Bronchial epithelial cell (primary cell): ENCODE measurements at regions not wholly inside any gene's neighbourhood (a gene's known extent, or its start where the extent isn't known, plus 50 kb on each side); places are given as distances from the start of the nearest gene placed in this dataset.

ENCODE experiments used
- DNase-seq: peaks from one replicate; pipeline ENCODE4 v3.0.0-alpha.2; 2010; ENCODE audit warnings: low read depth
- FAIRE-seq: peaks from 2 replicates; lab custom pipeline; 2011; peaks lifted over from hg19 to GRCh38; lab: Jason Lieb, UNC
- H3K27me3 ChIP-seq: 2 replicates; pipeline ENCODE4 v1.5.1; 2011; ENCODE audit warnings: low read length; ENCODE audit not compliant: control insufficient read depth, insufficient read depth
- H3K36me3 ChIP-seq: 2 replicates; pipeline ENCODE4 v1.5.1; 2011; ENCODE audit warnings: low read length; ENCODE audit not compliant: control insufficient read depth, insufficient read depth
- H3K4me3 ChIP-seq: 2 replicates; pipeline ENCODE4 v1.5.1; 2011; ENCODE audit warnings: mild to moderate bottlenecking, low read depth, low read length, control low read depth
- CTCF ChIP-seq: IDR thresholded peaks from 2 replicates; pipeline ENCODE4 v1.5.1; 2011; ENCODE audit warnings: mild to moderate bottlenecking, moderate library complexity, low read length, control low read depth, inconsistent platforms; ENCODE audit not compliant: insufficient read depth, severe bottlenecking

GRCh38 chr21:15964236-15964855 is 234.6 kb downstream of the USP25 start:
- no peaks in the 10 kb centered on the region for H3K27me3 ChIP-seq
- no peak for TF ChIP-seq CTCF
- DNase-seq (peak; percentile 77), FAIRE-seq (no peak)
- no peak overlapping the region for H3K4me3 ChIP-seq
- no peaks in the 10 kb centered on the region for H3K36me3 ChIP-seq

- Histone ChIP-seq H3K4me3 (no peak overlapping the region), H3K27me3 (no peaks in the 10 kb centered on the region), H3K36me3 (no peaks in the 10 kb centered on the region)
- TF ChIP-seq CTCF: no peak
- no peak for FAIRE-seq
- DNase-seq: no peak
Observed at GRCh38 chr21:15966231-15966630, 236.4 kb downstream of the USP25 start.

GRCh38 chr21:15966651-15967050 is 236.9 kb downstream of the USP25 start:
- no peak for FAIRE-seq

GRCh38 chr21:15967661-15968060 is 237.9 kb downstream of the USP25 start:
- FAIRE-seq (no peak), DNase-seq (peak; percentile 45)
- H3K27me3 ChIP-seq: no peaks in the 10 kb centered on the region
- TF ChIP-seq CTCF: no peak
- H3K36me3 ChIP-seq: no peaks in the 10 kb centered on the region
- no peak overlapping the region for H3K4me3 ChIP-seq

More at GRCh38 chr21:15966651-15967050, 236.9 kb downstream of the USP25 start:
- no peak for DNase-seq
- Histone ChIP-seq H3K4me3 (no peak overlapping the region), H3K36me3 (no peaks in the 10 kb centered on the region), H3K27me3 (no peaks in the 10 kb centered on the region)
- TF ChIP-seq CTCF: no peak

GRCh38 chr21:15968776-15969310 is 239.1 kb downstream of the USP25 start:
- no peak for TF ChIP-seq CTCF
- DNase-seq (no peak), FAIRE-seq (no peak)
- H3K27me3 ChIP-seq: no peaks in the 10 kb centered on the region
- H3K36me3 ChIP-seq: no peaks in the 10 kb centered on the region
- H3K4me3 ChIP-seq: no peak overlapping the region

- Histone ChIP-seq H3K4me3 (no peak overlapping the region), H3K27me3 (no peaks in the 10 kb centered on the region), H3K36me3 (no peaks in the 10 kb centered on the region)
- peak; percentile 25 for TF ChIP-seq CTCF
- DNase-seq (no peak), FAIRE-seq (no peak)
Observed at GRCh38 chr21:15976807-15977206, 247.0 kb downstream of the USP25 start.
